A549 (cell line): ENCODE measurements at regions not wholly inside any gene's neighbourhood (a gene's known extent, or its start where the extent isn't known, plus 50 kb on each side); places are given as distances from the start of the nearest gene placed in this dataset.

Source experiments
- ATAC-seq, 2 experiments: fragments of 200-7000 bp in 1 of 2; fragments of >200 bp in 1 of 2; cut with Nextera tagmentation in 1 of 2; cut with Tn5 transposase in 1 of 2; 3 replicates each; pipeline versions ENCODE4 v1.8.0 to v1.9.1; 2018 to 2020; ENCODE audit warnings: mild to moderate bottlenecking in 1 of 2, moderate library complexity in 1 of 2
- CTCF ChIA-PET: fragments of 300-600 bp; sonication (Branson Sonifier 250); formaldehyde crosslinking; extraction: SDS; loops from one replicate; lab custom pipeline; 2021; ENCODE audit warnings: antibody characterized with exemption, inconsistent platforms; lab: Yijun Ruan, JAX
- POLR2A ChIA-PET: fragments of 350-600 bp; formaldehyde crosslinking; extraction: SDS; loops from one replicate; lab custom pipeline; 2021; ENCODE audit warnings: antibody characterized with exemption, inconsistent platforms; lab: Yijun Ruan, JAX
- DNase-seq, 2 experiments: peaks; one replicate each; pipeline versions ENCODE4 v3.0.0 to v3.0.0-alpha.2; 2011 to 2016; ENCODE audit warnings: low read depth in 1 of 2, low spot score in 1 of 2
- FAIRE-seq: peaks from 2 replicates; lab custom pipeline; 2011; peaks lifted over from hg19 to GRCh38; lab: Jason Lieb, UNC
- H3K27ac ChIP-seq, 2 experiments: fragments of >200 bp; sonication (Bioruptor Twin); formaldehyde crosslinking; 3 replicates each; pipeline ENCODE4 v1.5.1; 2016 to 2017
- H3K4me1 ChIP-seq: fragments of >200 bp; sonication (Bioruptor Twin); formaldehyde crosslinking; 3 replicates; pipeline ENCODE4 v1.6.1; 2016
- H3K4me2 ChIP-seq: fragments of >200 bp; sonication (Bioruptor Twin); formaldehyde crosslinking; 3 replicates; pipeline ENCODE4 v1.6.1; 2016
- H3K4me3 ChIP-seq: fragments of >200 bp; sonication (Bioruptor Twin); formaldehyde crosslinking; 3 replicates; pipeline ENCODE4 v1.5.1; 2016
- H3K9me3 ChIP-seq: fragments of >200 bp; sonication (Bioruptor Twin); formaldehyde crosslinking; 3 replicates; pipeline ENCODE4 v1.6.1; 2016
- BHLHE40 ChIP-seq: IDR thresholded peaks from 2 replicates; pipeline ENCODE4 v1.6.1; 2012; ENCODE audit warnings: low read depth, low read length, inconsistent platforms
- CBX2 ChIP-seq: fragments of 200-600 bp; sonication (generic); IDR thresholded peaks from 2 replicates; pipeline ENCODE4 v1.6.1; 2016; ENCODE audit warnings: low read depth, mild to moderate bottlenecking, borderline replicate concordance
- CBX8 ChIP-seq: fragments of 200-600 bp; sonication (generic); IDR thresholded peaks from 2 replicates; pipeline ENCODE4 v1.6.1; 2016
- CEBPB ChIP-seq, 2 experiments: fragments of >200 bp in 1 of 2; sonication (Bioruptor Twin) in 1 of 2; formaldehyde crosslinking in 1 of 2; IDR thresholded peaks; 2 replicates each; pipeline ENCODE4 v1.6.1; 2012 to 2016
- CHD2 ChIP-seq: fragments of 150-350 bp; IDR thresholded peaks from 2 replicates; pipeline ENCODE4 v1.6.1; 2014; ENCODE audit warnings: low read length; ENCODE audit not compliant: partially characterized antibody
- EHF ChIP-seq: fragments of 250-450 bp; sonication (Bioruptor Pico); IDR thresholded peaks from 2 replicates; pipeline ENCODE4 v1.5.0; 2020; ENCODE audit warnings: mild to moderate bottlenecking
- EHMT2 ChIP-seq: fragments of 200-600 bp; sonication (generic); IDR thresholded peaks from 2 replicates; pipeline ENCODE4 v1.6.1; 2016; ENCODE audit warnings: antibody characterized with exemption, low read depth, mild to moderate bottlenecking, moderate library complexity
- ESRRA ChIP-seq: fragments of 150-350 bp; IDR thresholded peaks from 2 replicates; pipeline ENCODE4 v1.6.1; 2014; ENCODE audit warnings: mild to moderate bottlenecking, low read length, borderline replicate concordance
- FOXS1 ChIP-seq: fragments of 250-450 bp; sonication (Bioruptor Pico); IDR thresholded peaks from 2 replicates; pipeline ENCODE4 v1.5.0; 2020; ENCODE audit warnings: mild to moderate bottlenecking, moderate library complexity
- GATA3 ChIP-seq: IDR thresholded peaks from 2 replicates; pipeline ENCODE4 v1.6.1; 2012; ENCODE audit warnings: borderline replicate concordance
- HDAC2 ChIP-seq: fragments of 200-600 bp; sonication (generic); IDR thresholded peaks from 2 replicates; pipeline ENCODE4 v1.6.1; 2016
- HOXA7 ChIP-seq: fragments of 250-450 bp; sonication (Bioruptor Pico); IDR thresholded peaks from 2 replicates; pipeline ENCODE4 v1.5.0; 2020; ENCODE audit warnings: mild to moderate bottlenecking, moderate library complexity
- HOXB13 ChIP-seq: fragments of 250-450 bp; sonication (Bioruptor Pico); IDR thresholded peaks from 2 replicates; pipeline ENCODE4 v1.5.0; 2020; ENCODE audit warnings: low read depth, mild to moderate bottlenecking, moderate library complexity
- JUN ChIP-seq, 2 experiments: fragments of >200 bp; sonication (Bioruptor Twin); formaldehyde crosslinking; IDR thresholded peaks; 2 replicates in 1 of 2; 3 replicates in 1 of 2; pipeline ENCODE4 v1.6.1; 2016 to 2017
- KDM1A ChIP-seq: fragments of 200-600 bp; sonication (generic); IDR thresholded peaks from 2 replicates; pipeline ENCODE4 v1.6.1; 2016; ENCODE audit warnings: low read depth, mild to moderate bottlenecking
- MAFK ChIP-seq: fragments of 450-650 bp; IDR thresholded peaks from 2 replicates; pipeline ENCODE4 v1.6.1; 2014; ENCODE audit not compliant: partially characterized antibody
- NR3C1 ChIP-seq: fragments of >200 bp; sonication (Bioruptor Twin); formaldehyde crosslinking; IDR thresholded peaks from 3 replicates; pipeline ENCODE4 v1.6.1; 2017
- POLR2A ChIP-seq: IDR thresholded peaks from 2 replicates; pipeline ENCODE4 v1.6.1; 2012; ENCODE audit warnings: mild to moderate bottlenecking, low read length
- RARB ChIP-seq: fragments of 250-450 bp; sonication (Bioruptor Pico); IDR thresholded peaks from 2 replicates; pipeline ENCODE4 v1.8.0; 2021; ENCODE audit warnings: mild to moderate bottlenecking, moderate library complexity
- RFX5 ChIP-seq: fragments of 450-650 bp; IDR thresholded peaks from 2 replicates; pipeline ENCODE4 v1.7.1; 2014; ENCODE audit warnings: antibody characterized with exemption, mild to moderate bottlenecking, moderate library complexity
- TFCP2L1 ChIP-seq: fragments of 250-450 bp; sonication (Bioruptor Pico); IDR thresholded peaks from 2 replicates; pipeline ENCODE4 v1.5.0; 2021; ENCODE audit warnings: mild to moderate bottlenecking
- TP53 ChIP-seq: fragments of 250-450 bp; sonication (Bioruptor Pico); IDR thresholded peaks from 2 replicates; pipeline ENCODE4 v1.5.0; 2021; ENCODE audit warnings: mild to moderate bottlenecking, moderate library complexity
- USF2 ChIP-seq: fragments of 450-650 bp; IDR thresholded peaks from 2 replicates; pipeline ENCODE4 v1.6.1; 2014; ENCODE audit warnings: antibody characterized with exemption
- ZSCAN20 ChIP-seq: fragments of 250-450 bp; sonication (Bioruptor Pico); IDR thresholded peaks from 2 replicates; pipeline ENCODE4 v1.8.0; 2022; ENCODE audit warnings: mild to moderate bottlenecking, moderate library complexity
- WGBS: methylation state at CpG from one replicate; pipeline ENCODE4 v1.1.6; 2017; ENCODE audit errors: missing lambda C conversion rate; 5-methylcytosine and 5-hydroxymethylcytosine counted together
- TF ChIP-seq, protein P1 (sequence below): fragments of 200-600 bp; sonication (generic); IDR thresholded peaks from 2 replicates; pipeline ENCODE4 v1.6.1; 2016; ENCODE audit warnings: antibody characterized with exemption, mild to moderate bottlenecking, moderate library complexity
- TF ChIP-seq, protein P2 (sequence below): IDR thresholded peaks from 2 replicates; pipeline ENCODE4 v1.6.1; 2012

- CTCF ChIA-PET = interaction anchor here (0.5 kb wide), 1 partner anchor 107 kb away, joined by 3 read pairs; no protein-coding TSS in a partner anchor
- DNase-seq = no peak
- POLR2A ChIA-PET = no interaction called here
- Histone ChIP-seq H3K27ac (no peak overlapping the region), H3K4me3 (no peak overlapping the region), H3K4me1 (no peaks in the 10 kb centered on the region), H3K4me2 (no peak overlapping the region), H3K9me3 (no peaks in the 10 kb centered on the region)
- FAIRE-seq = no peak
- no peak for ATAC-seq
- TF ChIP-seq, protein P1, sequence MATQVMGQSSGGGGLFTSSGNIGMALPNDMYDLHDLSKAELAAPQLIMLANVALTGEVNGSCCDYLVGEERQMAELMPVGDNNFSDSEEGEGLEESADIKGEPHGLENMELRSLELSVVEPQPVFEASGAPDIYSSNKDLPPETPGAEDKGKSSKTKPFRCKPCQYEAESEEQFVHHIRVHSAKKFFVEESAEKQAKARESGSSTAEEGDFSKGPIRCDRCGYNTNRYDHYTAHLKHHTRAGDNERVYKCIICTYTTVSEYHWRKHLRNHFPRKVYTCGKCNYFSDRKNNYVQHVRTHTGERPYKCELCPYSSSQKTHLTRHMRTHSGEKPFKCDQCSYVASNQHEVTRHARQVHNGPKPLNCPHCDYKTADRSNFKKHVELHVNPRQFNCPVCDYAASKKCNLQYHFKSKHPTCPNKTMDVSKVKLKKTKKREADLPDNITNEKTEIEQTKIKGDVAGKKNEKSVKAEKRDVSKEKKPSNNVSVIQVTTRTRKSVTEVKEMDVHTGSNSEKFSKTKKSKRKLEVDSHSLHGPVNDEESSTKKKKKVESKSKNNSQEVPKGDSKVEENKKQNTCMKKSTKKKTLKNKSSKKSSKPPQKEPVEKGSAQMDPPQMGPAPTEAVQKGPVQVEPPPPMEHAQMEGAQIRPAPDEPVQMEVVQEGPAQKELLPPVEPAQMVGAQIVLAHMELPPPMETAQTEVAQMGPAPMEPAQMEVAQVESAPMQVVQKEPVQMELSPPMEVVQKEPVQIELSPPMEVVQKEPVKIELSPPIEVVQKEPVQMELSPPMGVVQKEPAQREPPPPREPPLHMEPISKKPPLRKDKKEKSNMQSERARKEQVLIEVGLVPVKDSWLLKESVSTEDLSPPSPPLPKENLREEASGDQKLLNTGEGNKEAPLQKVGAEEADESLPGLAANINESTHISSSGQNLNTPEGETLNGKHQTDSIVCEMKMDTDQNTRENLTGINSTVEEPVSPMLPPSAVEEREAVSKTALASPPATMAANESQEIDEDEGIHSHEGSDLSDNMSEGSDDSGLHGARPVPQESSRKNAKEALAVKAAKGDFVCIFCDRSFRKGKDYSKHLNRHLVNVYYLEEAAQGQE = no peak
- TF ChIP-seq CEBPB (IDR thresholded peaks at IDR 0.05) (no peak), ZSCAN20 (CRISPR knock-in tag) (no peak), FOXS1 (CRISPR knock-in tag) (no peak), GATA3 (no peak), CHD2 (no peak), MAFK (no peak), NR3C1 (no peak), CBX8 (no peak), TP53 (no peak), HOXA7 (CRISPR knock-in tag) (no peak), TFCP2L1 (no peak), HOXB13 (no peak), CBX2 (no peak), RFX5 (no peak), EHMT2 (no peak), RARB (no peak), BHLHE40 (no peak), JUN (IDR thresholded peaks at IDR 0.05) (no peak)
These were observed 291.5 kb downstream of the PTH2R start for GRCh38 chr2:208698114-208698513.

GRCh38 chr2:208708486-208708885 is 301.9 kb downstream of the PTH2R start:
- Histone ChIP-seq H3K4me1 (no peaks in the 10 kb centered on the region), H3K27ac (no peak overlapping the region), H3K4me3 (no peak overlapping the region), H3K9me3 (no peaks in the 10 kb centered on the region), H3K4me2 (no peak overlapping the region)
- FAIRE-seq (no peak), ATAC-seq (no peak), DNase-seq (no peak)
- ChIA-PET CTCF (no interaction called here), POLR2A (no interaction called here)
- TF ChIP-seq POLR2A (no peak), KDM1A (no peak), FOXS1 (CRISPR knock-in tag) (no peak), USF2 (no peak), ESRRA (no peak), RFX5 (no peak), EHF (CRISPR knock-in tag) (no peak), HDAC2 (no peak), ZSCAN20 (CRISPR knock-in tag) (no peak)
- TF ChIP-seq, protein P2, sequence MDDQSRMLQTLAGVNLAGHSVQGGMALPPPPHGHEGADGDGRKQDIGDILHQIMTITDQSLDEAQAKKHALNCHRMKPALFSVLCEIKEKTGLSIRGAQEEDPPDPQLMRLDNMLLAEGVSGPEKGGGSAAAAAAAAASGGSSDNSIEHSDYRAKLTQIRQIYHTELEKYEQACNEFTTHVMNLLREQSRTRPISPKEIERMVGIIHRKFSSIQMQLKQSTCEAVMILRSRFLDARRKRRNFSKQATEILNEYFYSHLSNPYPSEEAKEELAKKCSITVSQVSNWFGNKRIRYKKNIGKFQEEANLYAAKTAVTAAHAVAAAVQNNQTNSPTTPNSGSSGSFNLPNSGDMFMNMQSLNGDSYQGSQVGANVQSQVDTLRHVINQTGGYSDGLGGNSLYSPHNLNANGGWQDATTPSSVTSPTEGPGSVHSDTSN = no peak
- TF ChIP-seq, protein P1 = no peak
- WGBS = 5% methylated on average over 3 of the region's 3 CpGs
